ENCODE measurements at regions not wholly inside any gene's neighbourhood (a gene's known extent, or its start where the extent isn't known, plus 50 kb on each side); places are given as distances from the start of the nearest gene placed in this dataset.

DNA sequence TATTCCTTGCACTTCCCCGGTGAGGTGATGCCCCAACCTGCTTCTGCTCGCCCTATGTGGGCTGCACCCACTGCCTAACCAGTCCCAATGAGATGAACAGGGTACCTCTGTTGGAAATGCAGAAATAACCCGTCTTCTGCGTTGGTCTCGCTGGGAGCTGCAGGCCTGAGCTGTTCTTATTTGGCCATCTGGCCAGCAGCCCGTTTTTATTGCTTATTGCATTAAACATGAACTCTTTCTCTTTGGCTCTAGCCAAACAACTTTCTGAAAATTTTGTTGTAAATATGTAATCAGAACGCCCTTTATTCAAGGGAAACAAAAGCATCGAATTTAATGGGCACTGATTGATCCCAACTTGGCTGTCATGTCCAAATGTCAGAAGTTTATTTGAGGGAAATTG, 124.7 kb upstream of the FTMT start:
- Histone ChIP-seq H3K9me3 (peaks cover 0 to 7% of the 10 kb centered on the region in 2 donors), H3K4me3 (no peak overlapping the region), H3K36me3 (no peaks in the 10 kb centered on the region), H3K27ac (no peak overlapping the region), H3K27me3 (no peaks in the 10 kb centered on the region), H3K4me1 (no peaks in the 10 kb centered on the region)
- TF ChIP-seq POLR2A (IDR thresholded peaks at IDR 0.05), result no peak
- intact Hi-C loops (cut with DNase I; ENCODE audit: low total_unique reads), result no loop called here
- DNase-seq (ENCODE audit: low spot score in 2 of 2), result no peak

DNA sequence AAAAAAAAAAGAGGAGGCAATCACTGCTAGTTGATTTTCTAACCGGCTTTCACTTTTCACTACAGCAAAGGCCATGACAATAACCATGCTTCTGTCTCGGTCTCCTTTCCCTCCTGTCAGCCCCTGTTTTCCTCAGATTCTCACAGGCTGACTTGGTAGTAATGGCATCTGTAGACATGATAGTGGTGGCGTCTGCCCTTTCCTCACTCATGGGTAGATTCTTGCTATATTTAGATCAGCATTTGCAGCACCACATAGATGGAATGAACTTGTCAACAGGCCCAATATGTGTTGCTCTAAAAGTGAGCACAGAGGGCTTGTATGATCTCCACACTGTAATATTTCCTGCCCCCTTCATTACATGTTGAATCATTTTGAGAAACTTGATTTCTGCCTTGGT, 120.3 kb upstream of the FTMT start:
- no peak for DNase-seq (ENCODE audit: low spot score in 2 of 2)
- no peak overlapping the region for H3K27ac ChIP-seq
- no peaks in the 10 kb centered on the region for H3K4me1 ChIP-seq
- no peaks in the 10 kb centered on the region for H3K36me3 ChIP-seq
- no peaks in the 10 kb centered on the region for H3K27me3 ChIP-seq
- intact Hi-C loops (cut with DNase I; ENCODE audit: low total_unique reads), result no loop called here
- H3K9me3 ChIP-seq, result no peaks in the 10 kb centered on the region
- TF ChIP-seq POLR2AphosphoS5 (IDR thresholded peaks at IDR 0.05), result no peak
- TF ChIP-seq, protein P1, sequence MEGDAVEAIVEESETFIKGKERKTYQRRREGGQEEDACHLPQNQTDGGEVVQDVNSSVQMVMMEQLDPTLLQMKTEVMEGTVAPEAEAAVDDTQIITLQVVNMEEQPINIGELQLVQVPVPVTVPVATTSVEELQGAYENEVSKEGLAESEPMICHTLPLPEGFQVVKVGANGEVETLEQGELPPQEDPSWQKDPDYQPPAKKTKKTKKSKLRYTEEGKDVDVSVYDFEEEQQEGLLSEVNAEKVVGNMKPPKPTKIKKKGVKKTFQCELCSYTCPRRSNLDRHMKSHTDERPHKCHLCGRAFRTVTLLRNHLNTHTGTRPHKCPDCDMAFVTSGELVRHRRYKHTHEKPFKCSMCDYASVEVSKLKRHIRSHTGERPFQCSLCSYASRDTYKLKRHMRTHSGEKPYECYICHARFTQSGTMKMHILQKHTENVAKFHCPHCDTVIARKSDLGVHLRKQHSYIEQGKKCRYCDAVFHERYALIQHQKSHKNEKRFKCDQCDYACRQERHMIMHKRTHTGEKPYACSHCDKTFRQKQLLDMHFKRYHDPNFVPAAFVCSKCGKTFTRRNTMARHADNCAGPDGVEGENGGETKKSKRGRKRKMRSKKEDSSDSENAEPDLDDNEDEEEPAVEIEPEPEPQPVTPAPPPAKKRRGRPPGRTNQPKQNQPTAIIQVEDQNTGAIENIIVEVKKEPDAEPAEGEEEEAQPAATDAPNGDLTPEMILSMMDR (IDR thresholded peaks at IDR 0.05), result no peak
- no peak for TF ChIP-seq POLR2A (IDR thresholded peaks at IDR 0.05)
- H3K4me3 ChIP-seq, result no peak overlapping the region

DNA sequence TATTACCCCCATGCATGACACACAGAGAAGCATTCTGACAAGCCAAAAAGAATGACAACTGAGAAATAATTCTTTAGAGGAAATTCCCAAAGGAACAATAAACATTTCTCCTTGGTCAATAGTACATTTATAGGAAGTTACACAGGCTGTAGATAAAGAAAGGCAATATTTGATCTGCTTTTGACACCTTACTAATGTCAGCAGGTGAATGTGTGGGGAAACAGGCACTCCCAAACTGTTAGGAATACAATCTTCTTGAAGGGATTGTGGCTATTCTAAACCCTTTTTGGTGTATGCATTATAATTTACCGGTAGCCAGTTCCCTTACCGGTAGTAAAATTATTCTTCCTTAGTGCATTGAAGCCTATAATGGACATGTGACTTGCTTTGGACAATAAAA, 116.1 kb upstream of the FTMT start:
- Histone ChIP-seq H3K27me3 (no peaks in the 10 kb centered on the region), H3K9me3 (peaks cover 0 to 3% of the 10 kb centered on the region in 2 donors), H3K4me1 (no peaks in the 10 kb centered on the region), H3K4me3 (no peak overlapping the region), H3K27ac (no peak overlapping the region), H3K36me3 (no peaks in the 10 kb centered on the region)
- DNase-seq (ENCODE audit: low spot score in 2 of 2), result no peak
- no peak for TF ChIP-seq POLR2A (IDR thresholded peaks at IDR 0.05)
- TF ChIP-seq, protein P1 (IDR thresholded peaks at IDR 0.05), result no peak
- no peak for TF ChIP-seq POLR2AphosphoS5 (IDR thresholded peaks at IDR 0.05)
- intact Hi-C loops (cut with DNase I; ENCODE audit: low total_unique reads), result no loop called here

DNA sequence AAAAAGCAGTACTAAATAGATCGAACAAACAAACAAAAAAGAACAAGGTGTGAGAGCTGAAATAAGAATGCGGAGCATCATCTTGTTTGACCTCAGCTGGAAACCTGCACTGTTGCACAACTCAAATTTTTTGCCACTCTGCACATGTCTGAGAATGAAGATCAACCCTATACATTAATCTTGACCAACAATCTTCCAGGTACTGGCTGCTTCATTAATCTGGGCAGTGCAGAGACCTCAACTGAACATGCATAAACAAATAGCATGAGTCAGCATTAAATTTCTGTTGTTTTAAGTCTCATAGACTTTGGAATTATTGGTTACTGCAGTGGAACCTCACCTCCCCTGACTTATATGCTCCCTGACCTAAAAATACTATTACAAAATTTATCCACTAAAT, 114.6 kb upstream of the FTMT start:
- no peak overlapping the region for H3K4me3 ChIP-seq
- H3K9me3 ChIP-seq, result peaks cover 0 to 6% of the 10 kb centered on the region in 2 donors
- H3K4me1 ChIP-seq, result no peaks in the 10 kb centered on the region
- H3K27ac ChIP-seq, result no peak overlapping the region
- H3K36me3 ChIP-seq, result no peaks in the 10 kb centered on the region
- TF ChIP-seq POLR2A (IDR thresholded peaks at IDR 0.05) (no peak), POLR2AphosphoS5 (IDR thresholded peaks at IDR 0.05) (no peak)
- TF ChIP-seq, protein P1 (IDR thresholded peaks at IDR 0.05), result no peak
- no peak for DNase-seq (ENCODE audit: low spot score in 2 of 2)
- no peaks in the 10 kb centered on the region for H3K27me3 ChIP-seq
- intact Hi-C loops (cut with DNase I; ENCODE audit: low total_unique reads), result no loop called here

DNA sequence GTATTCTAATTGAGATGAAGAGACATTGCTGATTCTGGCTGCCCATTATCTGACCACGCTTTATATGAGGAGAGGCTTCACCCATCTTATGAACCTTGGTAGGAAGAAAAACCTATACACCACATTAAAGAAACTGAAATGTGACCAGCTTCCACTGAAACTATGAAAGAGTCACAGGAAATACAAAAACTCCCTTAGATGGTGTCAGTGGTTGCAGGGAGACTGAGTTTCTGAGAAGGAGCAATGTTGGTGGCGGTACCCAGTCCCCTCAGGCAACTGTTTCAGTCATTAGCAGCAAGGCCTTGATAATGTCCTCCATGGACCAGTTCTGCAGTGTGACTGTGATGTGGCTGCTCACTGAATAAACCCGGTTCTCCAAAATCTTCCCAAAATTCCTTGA, 110.5 kb upstream of the FTMT start:
- H3K9me3 ChIP-seq, result peaks cover 0 to 6% of the 10 kb centered on the region in 2 donors
- TF ChIP-seq, protein P1 (IDR thresholded peaks at IDR 0.05), result no peak
- TF ChIP-seq POLR2A (IDR thresholded peaks at IDR 0.05), result no peak
- no peak for TF ChIP-seq POLR2AphosphoS5 (IDR thresholded peaks at IDR 0.05)
- DNase-seq (ENCODE audit: low spot score in 2 of 2), result no peak
- H3K36me3 ChIP-seq, result no peaks in the 10 kb centered on the region
- H3K27ac ChIP-seq, result no peak overlapping the region
- no peaks in the 10 kb centered on the region for H3K27me3 ChIP-seq
- H3K4me3 ChIP-seq, result no peak overlapping the region
- intact Hi-C loops (cut with DNase I; ENCODE audit: low total_unique reads), result no loop called here
- H3K4me1 ChIP-seq, result no peaks in the 10 kb centered on the region

DNA sequence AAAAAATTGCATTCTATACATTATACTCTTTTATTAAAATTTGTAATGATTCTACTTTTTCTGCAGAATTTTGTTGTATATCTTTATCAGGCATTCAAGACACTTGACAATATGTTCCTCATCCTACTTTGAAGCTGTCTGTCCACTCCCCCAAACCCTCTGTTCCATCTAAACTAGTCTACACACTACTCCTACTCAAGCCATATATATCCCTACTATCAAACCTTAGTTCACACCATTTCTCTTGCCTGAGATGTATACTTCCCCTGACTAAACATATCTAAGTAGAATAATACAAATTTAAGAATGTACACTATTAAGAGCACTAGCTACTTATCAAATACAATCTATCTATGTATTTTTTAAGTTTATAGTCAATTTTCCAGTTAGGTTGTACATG, 107.1 kb upstream of the FTMT start:
- Histone ChIP-seq H3K4me1 (no peaks in the 10 kb centered on the region), H3K27me3 (no peaks in the 10 kb centered on the region), H3K27ac (no peak overlapping the region), H3K9me3 (peaks cover 0 to 6% of the 10 kb centered on the region in 2 donors), H3K36me3 (no peaks in the 10 kb centered on the region), H3K4me3 (no peak overlapping the region)
- TF ChIP-seq, protein P1 (IDR thresholded peaks at IDR 0.05), result no peak
- TF ChIP-seq POLR2A (IDR thresholded peaks at IDR 0.05), result no peak
- TF ChIP-seq POLR2AphosphoS5 (IDR thresholded peaks at IDR 0.05), result no peak
- intact Hi-C loops (cut with DNase I; ENCODE audit: low total_unique reads), result no loop called here
- no peak for DNase-seq (ENCODE audit: low spot score in 2 of 2)
